ENCODE measurements at regions not wholly inside any gene's neighbourhood (a gene's known extent, or its start where the extent isn't known, plus 50 kb on each side); places are given as distances from the start of the nearest gene placed in this dataset.

GRCh38 chr10:114758331-114758730 lies 63.2 kb upstream of the FHIP2A start:
- Mint-ChIP-seq H3K4me3 (no peak overlapping the region), H3K9me3 (no peaks in the 10 kb centered on the region), H3K4me1 (no peaks in the 10 kb centered on the region), H3K27me3 (ENCODE audit: insufficient read depth) (no peaks in the 10 kb centered on the region), H3K27ac (no peak overlapping the region), H3K36me3 (ENCODE audit: low read depth) (no peaks in the 10 kb centered on the region)
- no peak overlapping the region for H3K4me3 ChIP-seq (ENCODE audit: low read length)
- no peaks in the 10 kb centered on the region for H3K36me3 ChIP-seq (ENCODE audit: control insufficient read depth, insufficient read depth, low read length)
- H3K27me3 ChIP-seq (ENCODE audit: control insufficient read depth, insufficient read depth, low read length, poor library complexity, severe bottlenecking), result no peaks in the 10 kb centered on the region
- no peaks in the 10 kb centered on the region for H3K4me1 ChIP-seq (ENCODE audit: control insufficient read depth, insufficient read depth, low read length)
- WGBS, 2 experiments (ENCODE audit: insufficient coverage in 1 of 2, insufficient read length in 1 of 2), result 89% methylated on average over 1 of the region's 1 CpG; no CpG with 5 or more reads in 1 of the 2 experiments
- H3K9ac ChIP-seq (ENCODE audit: extremely low read depth, low read length, poor library complexity, severe bottlenecking), result no peak overlapping the region
- no peak overlapping the region for H3K27ac ChIP-seq (ENCODE audit: low read depth, low read length)
- H3K9me3 ChIP-seq (ENCODE audit: control insufficient read depth, low read length), result no peaks in the 10 kb centered on the region
- no peak for DNase-seq
- no peak for TF ChIP-seq CTCF (conservative IDR thresholded peaks at IDR 0.05)

- no peaks in the 10 kb centered on the region for H3K9me3 ChIP-seq (ENCODE audit: control insufficient read depth, low read length)
- H3K27me3 ChIP-seq (ENCODE audit: control insufficient read depth, insufficient read depth, low read length, poor library complexity, severe bottlenecking), result peaks cover 13% of the 10 kb centered on the region
- Mint-ChIP-seq H3K4me3 (no peak overlapping the region), H3K4me1 (no peaks in the 10 kb centered on the region), H3K27me3 (ENCODE audit: insufficient read depth) (peaks cover 3% of the 10 kb centered on the region), H3K9me3 (no peaks in the 10 kb centered on the region), H3K27ac (no peak overlapping the region), H3K36me3 (ENCODE audit: low read depth) (no peaks in the 10 kb centered on the region)
- no peaks in the 10 kb centered on the region for H3K36me3 ChIP-seq (ENCODE audit: control insufficient read depth, insufficient read depth, low read length)
- H3K9ac ChIP-seq (ENCODE audit: extremely low read depth, low read length, poor library complexity, severe bottlenecking), result no peak overlapping the region
- H3K4me3 ChIP-seq (ENCODE audit: low read length), result no peak overlapping the region
- H3K27ac ChIP-seq (ENCODE audit: low read depth, low read length), result no peak overlapping the region
- H3K4me1 ChIP-seq (ENCODE audit: control insufficient read depth, insufficient read depth, low read length), result no peaks in the 10 kb centered on the region
- TF ChIP-seq CTCF (conservative IDR thresholded peaks at IDR 0.05), result no peak
- 89 to 90% methylated on average over 7 to 8 of the region's 11 CpGs for WGBS, 2 experiments (ENCODE audit: insufficient coverage in 1 of 2, insufficient read length in 1 of 2)
- no peak for DNase-seq
These were observed 60.1 kb upstream of the FHIP2A start for GRCh38 chr10:114761205-114762193.

- H3K4me1 ChIP-seq (ENCODE audit: control insufficient read depth, insufficient read depth, low read length), result no peaks in the 10 kb centered on the region
- no peak overlapping the region for H3K9ac ChIP-seq (ENCODE audit: extremely low read depth, low read length, poor library complexity, severe bottlenecking)
- no peak for TF ChIP-seq CTCF (conservative IDR thresholded peaks at IDR 0.05)
- no peaks in the 10 kb centered on the region for H3K9me3 Mint-ChIP-seq
- H3K4me1 Mint-ChIP-seq, result peaks cover 5% of the 10 kb centered on the region
- WGBS, 2 experiments (ENCODE audit: insufficient coverage in 1 of 2, insufficient read length in 1 of 2), result 88 to 94% methylated on average over 2 to 5 of the region's 5 CpGs
- no peaks in the 10 kb centered on the region for H3K36me3 Mint-ChIP-seq (ENCODE audit: low read depth)
- no peak for DNase-seq
- H3K36me3 ChIP-seq (ENCODE audit: control insufficient read depth, insufficient read depth, low read length), result no peaks in the 10 kb centered on the region
- no peak overlapping the region for H3K4me3 ChIP-seq (ENCODE audit: low read length)
- no peaks in the 10 kb centered on the region for H3K9me3 ChIP-seq (ENCODE audit: control insufficient read depth, low read length)
- H3K27ac ChIP-seq (ENCODE audit: low read depth, low read length), result no peak overlapping the region
- no peak overlapping the region for H3K27ac Mint-ChIP-seq
- H3K4me3 Mint-ChIP-seq, result no peak overlapping the region
- peaks cover 14% of the 10 kb centered on the region for H3K27me3 Mint-ChIP-seq (ENCODE audit: insufficient read depth)
- H3K27me3 ChIP-seq (ENCODE audit: control insufficient read depth, insufficient read depth, low read length, poor library complexity, severe bottlenecking), result peaks cover 25% of the 10 kb centered on the region
These were observed 58.8 kb upstream of the FHIP2A start for GRCh38 chr10:114762811-114763210.

Measured in endodermal cell (in vitro differentiated cells).